Fibroblast of peridontal ligament (primary cell): ENCODE measurements at regions not wholly inside any gene's neighbourhood (a gene's known extent, or its start where the extent isn't known, plus 50 kb on each side); places are given as distances from the start of the nearest gene placed in this dataset.
"Not testable (repeated sequence)": the region's sequence is repeated elsewhere in the genome, so short reads cannot be mapped to it uniquely, and the experiment has no call there.

Experiments used
- DNase-seq: peaks from one replicate; pipeline ENCODE4 v3.0.0-alpha.2; 2010; ENCODE audit errors: extremely low read depth

DNA sequence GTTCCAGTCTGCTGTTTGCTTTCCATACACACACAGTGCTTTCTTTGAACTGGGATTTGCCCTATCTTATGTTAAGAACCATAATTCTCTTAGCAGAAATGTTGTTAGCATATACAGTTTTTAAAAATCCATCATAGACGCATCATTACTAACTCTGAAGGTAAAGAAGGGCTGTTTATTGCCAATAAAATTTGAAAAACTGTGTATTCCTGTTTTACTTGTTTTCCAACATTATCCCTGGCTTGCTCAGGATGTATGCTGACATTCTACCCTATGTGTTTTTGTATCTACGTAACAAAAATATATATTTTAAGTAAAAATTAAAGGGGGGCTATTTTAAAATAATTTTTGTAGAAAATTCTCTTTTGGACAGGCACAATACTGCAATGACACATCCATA is 857.2 kb downstream of the BRINP3 start:
- DNase-seq: no peak

DNA sequence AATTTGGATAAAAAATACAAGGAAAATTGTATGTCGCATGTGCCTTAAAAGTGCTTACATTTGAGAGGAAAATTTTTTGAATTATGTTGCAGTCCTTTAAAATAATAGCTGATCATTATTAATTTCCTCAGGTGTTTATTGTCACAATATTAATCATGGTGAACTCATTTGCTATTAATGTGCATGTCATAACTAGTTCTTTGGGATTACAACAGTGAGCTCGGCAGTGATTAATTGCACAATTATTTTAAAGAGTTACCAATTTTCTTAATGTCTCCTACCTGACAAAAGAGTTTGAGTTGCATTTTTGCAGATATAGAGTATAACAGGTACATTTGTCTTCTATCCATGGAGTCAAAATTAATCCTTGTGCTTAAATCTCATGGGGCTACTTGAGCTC is 854.3 kb downstream of the BRINP3 start:
- DNase-seq: no peak

DNA sequence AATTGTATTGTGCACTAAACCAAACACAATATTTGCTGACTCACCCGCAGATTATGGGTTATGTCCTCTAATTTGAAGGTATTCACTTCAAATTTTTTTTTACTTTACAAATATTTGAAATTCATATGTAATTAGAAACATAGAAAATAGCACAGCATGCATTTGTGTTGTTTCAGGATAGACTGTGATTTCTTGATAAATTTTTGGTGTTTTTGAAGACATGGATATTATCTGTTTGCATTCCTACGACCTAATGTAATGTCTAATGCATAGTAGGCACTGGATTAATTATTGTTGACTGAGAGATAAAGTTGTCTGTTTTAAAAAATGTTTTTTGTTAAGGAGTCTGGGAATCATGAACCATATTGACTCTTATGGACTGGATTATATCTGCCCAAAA is 850.2 kb downstream of the BRINP3 start:
- peak; percentile 15 for DNase-seq

DNA sequence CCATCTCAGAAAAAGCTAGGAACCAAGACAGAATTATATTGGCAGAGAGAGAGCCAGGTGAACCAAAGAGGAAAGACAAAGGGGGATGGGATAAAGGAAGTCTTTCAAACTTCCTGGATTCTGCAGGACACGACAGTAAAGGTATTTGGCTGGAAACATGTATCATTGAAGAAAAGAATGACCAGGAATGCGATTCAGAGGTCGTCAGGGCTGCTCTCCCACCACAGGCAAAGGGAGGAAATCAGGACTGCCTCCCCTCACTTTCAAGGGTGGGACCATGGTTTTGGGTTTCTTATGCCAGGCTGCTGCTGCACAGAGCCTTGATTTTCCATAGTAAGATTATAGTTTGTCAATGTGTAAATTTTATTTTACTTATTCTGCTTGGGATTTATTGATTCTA is 848.8 kb downstream of the BRINP3 start:
- DNase-seq: no peak

DNA sequence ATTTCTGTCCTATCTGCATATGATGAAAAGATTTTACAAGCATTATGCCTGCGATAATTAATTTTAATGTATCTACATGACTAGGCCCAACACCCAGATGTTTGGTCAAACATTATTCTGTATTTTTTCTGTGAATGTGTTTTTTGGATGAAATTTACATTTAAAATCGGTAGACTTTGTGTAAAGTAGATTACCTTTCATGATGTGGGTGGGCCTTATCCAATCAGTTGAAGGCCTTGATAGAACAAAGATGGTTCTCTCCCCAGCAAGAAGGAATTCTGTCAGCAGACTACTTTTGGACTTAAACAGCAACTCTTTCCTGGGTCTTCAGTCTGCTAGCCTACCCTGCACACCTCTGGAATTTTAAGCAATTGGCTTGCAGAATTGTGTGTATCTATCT is 844.0 kb downstream of the BRINP3 start:
- DNase-seq: no peak

DNA sequence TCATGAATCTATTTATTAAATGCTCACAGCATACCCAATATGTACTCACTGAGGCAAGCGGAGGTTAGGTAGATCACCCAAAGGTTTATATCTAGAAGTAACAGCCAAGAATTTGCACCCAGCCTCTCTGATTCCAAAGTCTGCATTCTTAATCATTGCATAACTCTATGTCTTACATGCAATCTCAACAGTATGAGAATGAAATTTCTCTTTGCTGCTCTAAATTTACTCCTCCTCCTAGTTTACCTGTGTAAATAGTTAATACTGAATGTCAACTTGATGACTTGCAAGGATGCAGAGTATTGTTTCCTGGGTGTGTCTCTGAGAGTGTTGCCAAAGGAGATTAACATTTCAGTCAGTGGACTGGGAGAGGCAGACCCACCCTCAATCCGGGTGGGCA is 840.6 kb downstream of the BRINP3 start:
- no peak for DNase-seq

DNA sequence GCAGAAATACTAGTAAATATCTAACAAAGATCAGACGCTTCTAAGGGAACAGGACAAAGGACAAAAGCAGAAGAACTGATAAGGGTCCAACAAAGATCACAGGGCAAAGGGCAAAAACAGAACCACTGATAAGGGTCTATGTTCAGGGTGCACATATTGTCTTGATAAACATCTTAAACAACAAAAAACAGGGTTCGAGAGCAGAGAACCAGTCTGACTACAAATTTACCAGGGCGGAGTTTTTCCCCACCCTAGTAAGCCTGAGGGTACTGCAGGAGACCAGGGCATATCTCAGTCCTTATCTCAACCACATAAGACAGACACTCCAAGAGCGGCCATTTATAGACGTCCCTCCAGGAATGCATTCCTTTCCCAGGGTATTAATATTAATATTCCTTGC is 833.5 kb downstream of the BRINP3 start:
- DNase-seq: not testable (repeated sequence)

DNA sequence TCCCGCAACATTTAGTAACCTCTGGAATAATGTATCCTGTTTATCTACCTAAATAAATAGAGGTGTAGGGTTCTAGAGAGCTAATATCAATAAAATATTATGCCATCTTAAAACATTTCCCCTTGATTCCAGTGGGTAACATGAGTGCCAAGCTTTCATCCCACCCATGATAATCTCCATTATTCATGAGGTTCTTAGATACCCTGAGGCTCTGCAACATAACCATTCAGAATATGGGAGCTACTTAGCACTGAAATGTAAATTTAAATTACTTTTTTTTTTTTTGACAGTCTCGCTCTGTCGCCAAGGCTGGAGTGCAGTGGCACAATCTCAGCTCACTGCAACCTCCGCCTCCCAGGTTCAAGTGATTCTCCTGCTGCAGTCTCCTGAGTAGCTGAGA is 832.7 kb downstream of the BRINP3 start:
- DNase-seq: no peak

DNA sequence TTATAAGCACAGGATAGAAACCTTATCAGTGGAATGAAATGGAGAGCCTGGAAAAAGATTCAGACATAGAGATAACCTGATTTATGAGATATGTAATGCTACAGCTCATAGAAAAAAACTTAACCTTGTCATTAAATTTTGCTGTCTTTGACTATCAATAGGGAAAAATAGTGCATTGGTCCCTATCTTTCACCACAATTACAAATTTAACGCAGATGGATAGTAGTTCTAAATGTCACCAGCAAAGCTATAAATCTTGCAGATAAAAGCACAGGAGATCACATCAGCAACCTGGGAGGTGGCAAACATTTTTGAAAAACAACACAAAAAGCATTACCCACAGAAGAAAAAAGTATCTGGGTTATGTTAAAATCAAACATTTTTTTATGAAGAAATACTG is 831.6 kb downstream of the BRINP3 start:
- DNase-seq: no peak

DNA sequence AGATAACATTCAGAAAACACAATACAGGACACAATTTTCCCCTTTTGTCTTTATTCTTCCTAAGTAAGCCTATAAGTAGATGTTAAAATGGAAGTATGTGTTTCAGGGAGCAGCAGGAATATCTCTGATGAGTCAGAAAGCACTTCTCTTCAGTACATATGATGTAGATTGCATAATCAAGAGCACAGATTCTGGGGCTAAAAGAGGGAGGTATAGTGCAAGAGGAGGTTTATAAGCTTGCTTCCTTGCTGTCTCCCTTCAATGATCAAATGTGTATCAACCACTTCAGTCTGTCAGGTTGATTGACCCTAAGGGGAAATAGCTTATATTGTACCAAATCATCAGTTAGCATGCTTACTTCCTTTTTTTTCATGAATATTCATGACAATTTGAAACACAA is 822.8 kb downstream of the BRINP3 start:
- peak; percentile 30 for DNase-seq

DNA sequence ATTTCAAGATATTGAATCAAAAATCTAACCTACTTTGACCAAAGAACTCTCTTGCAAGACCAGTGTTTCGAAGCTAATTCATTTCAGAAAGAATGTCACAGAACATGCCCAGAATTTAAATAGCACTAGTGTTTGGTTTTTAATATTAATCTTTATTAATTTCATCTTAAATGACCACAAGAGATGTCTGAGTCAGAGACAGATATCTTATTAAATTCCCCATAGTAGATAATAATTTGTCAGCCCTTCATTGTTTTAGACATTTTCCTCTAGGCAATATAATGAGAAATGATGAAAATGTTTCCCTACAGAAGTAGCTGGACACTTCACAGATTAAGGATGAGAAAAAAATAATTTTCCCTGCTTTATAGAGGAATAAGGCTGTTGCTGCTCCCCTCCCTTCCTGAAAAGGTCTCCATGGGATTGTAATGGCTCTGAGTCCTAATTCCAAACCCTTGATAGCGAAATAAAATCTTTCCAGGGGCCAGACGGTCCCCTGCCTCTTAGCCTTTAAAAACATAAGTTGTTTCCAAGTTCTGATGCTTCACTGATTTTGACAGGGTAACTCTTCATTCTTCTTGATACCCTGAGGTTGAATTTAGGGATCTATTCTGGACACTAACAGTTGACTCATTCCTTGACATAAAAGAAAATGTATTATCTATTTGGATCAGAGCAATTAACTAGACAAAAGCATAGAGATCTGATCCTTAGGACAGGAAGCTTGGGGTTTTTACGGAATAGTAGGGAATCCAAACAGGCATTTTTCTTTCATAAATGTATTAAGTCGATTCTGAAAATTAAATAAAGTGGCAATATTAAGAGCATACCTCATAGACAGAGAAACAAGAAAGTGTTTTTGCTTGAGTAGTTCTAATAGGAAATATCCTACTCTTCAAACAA is 820.8 kb downstream of the BRINP3 start:
- no peak for DNase-seq

DNA sequence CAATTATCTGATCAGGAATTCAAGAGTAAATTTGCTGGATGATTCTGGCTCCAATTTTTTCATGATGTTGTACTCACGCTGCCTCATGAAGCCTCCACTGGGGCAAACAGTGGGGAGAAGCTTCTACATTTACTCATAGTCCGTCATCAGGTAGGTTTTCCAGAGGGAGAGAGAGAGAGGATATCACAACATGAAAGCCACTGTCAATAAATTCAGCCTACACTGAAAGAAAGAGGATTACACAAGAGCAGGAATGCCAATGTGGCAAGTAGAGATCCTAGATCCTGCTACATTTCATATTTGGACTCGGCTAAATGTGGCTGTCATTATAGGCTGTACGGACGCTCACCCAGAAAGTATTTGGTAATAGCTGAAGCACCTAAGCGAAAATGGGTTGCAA is 819.9 kb downstream of the BRINP3 start:
- DNase-seq: peak; percentile 17

DNA sequence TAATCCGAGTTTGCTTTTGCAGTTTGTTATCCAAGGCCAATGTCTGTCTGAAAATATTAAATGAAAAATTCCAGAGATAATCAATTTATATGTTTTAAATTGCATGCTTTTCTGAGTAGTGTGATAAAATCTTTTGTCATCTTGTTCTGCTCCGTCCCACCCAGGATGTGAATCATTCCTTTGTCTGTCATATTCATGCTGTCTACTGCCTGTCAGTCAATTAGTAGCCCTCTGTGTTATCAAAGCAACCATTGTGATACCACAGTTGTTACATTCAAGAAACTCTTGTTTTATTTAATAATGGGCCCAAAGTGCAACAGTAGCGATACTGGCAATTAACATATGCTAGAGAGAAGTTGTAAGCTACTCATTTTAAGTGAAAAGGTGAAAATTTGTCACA is 819.3 kb downstream of the BRINP3 start:
- no peak for DNase-seq

DNA sequence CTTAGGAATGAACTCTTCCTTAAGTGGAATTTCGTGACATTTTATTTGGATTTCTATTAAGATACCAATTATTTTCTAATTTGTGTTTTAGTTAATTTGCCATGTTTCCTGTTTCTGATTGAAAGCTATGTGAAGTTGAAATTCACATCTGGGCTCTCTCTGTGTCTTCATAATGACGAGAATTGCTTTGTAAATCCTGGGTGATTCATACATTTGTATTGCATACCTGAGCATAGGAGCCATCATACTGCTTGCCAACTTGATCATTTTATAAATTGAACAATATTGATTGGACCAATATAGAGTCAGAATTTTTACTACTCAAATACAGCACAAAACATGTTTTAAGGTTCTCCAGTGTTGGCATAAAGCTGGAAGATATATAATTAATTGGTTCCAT is 817.9 kb downstream of the BRINP3 start:
- no peak for DNase-seq

DNA sequence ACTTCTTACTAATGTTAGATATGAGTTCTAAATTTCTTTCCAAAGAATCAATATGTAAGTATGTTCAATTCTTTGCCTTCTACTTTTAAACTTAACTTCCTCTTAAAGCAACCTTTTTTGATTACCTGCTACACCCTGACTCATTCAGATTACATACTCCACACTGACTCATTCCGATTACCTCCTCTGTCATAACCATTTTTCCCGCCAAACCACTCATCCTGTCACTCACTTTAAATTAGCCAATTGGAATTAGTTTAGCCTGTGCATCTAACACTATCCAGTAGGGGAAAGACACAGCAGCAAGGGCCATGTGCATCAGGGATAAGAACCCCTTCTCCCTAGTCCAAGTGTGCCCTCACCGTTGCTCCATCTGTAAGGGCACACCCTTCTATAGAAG is 815.5 kb downstream of the BRINP3 start:
- DNase-seq: no peak

DNA sequence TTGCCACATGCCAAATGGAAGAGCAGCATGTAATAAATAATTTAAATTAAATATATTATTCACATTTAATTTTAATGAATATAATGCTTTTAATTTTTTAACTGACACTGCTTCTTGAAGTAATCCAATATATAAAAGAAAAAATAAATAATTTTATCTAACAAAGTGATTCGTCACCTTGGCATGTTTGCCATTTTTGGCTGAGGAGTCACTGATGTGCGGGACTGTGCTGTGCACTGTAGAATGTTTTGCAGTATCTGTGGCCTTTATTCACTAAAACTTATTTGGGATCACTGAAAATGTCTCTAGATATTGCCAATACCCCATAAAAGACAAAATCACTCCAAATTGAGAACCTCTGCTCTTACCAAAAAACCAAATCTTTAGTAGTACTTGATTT is 807.8 kb downstream of the BRINP3 start:
- DNase-seq: peak; percentile 60

DNA sequence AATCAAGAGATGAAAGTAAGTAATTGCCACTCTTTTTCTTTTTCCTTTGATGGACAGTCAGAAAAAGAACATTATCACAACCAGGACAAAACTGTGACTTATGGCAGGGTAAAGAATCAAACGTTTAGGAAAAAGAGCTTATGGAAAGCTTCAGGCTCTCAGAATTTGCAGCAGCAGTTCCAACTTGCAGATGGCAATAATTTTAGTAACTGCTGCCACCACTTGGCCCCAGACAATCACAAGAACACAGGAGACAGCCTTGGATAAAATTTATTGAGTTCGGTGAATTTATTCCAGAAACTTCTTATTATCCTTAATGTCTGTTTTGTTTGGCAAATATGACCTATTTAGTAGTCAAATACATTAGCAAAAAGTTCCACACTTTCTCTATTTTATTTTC is 804.4 kb downstream of the BRINP3 start:
- DNase-seq: peak; percentile 20

DNA sequence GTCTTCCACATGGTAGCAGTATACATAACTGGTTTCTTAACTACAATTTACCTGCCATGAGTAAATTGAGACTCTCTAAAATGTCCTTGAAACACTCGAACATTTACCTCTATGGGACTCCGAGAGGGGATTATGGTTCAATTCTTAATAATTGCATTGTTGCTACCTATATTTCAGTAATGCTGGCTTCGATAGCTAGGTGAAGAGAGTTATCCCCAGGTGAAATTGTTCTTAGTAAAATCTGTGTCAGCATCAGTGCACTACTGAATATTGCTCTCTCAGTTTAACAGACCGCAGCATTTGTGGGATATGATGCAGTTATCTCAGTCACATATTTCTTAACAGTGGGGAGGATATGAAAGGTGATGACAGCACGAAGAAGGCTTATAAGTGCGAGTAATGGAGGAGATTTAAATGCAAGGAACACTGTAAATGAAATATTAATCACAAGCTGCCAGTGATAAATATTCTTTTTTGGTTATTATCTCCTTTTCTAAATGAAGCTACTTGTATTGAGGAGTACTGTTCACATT is 801.9 kb downstream of the BRINP3 start:
- no peak for DNase-seq

DNA sequence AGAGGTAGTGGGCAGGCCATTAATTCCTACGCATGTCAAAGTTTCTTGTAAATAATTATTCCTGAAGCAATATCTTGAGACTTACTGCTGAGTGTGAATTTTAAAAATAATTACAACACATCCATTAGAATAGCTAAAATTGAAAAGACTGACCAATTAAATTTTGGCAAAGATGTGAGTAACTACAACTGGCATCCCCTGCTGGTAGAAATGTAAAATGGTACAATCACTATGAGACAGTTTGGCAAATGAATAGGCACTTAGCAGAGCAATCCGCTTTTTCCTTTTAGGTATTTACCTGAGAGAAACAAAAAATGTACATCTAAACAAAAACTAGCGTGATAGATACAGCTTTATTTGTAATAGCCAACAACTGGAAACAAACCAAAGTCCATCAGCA is 798.9 kb downstream of the BRINP3 start:
- DNase-seq: no peak

DNA sequence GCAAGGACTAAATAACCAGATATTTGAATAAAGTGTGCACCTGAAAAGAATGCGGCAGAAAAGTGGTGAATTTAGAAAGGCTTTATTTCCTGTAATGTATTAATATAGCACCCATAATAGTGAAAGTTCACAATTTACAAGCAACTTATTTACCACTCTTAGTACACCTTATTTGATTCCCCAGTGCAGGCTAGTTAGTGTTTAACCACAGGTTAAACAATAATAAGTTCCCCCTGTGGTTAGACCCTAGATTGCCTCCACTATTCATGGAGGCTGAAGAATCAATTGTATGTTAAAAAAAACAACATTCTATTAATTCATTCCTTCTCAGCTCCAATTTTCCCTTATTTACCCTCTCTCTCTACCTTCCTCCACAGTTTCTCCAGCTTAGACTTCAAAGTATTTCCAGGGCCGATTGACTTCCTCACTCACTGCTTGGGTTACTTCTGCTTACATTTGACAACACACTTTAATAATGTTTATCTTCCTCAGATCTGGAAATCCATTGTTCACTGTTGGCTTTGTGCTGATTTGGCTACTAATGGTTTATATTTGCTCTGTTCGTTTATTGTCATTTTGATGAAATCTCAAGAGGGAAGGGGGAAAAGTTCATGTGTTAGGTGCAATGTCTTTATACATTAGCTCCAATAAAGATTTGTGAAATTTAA is 796.3 kb downstream of the BRINP3 start:
- no peak for DNase-seq

DNA sequence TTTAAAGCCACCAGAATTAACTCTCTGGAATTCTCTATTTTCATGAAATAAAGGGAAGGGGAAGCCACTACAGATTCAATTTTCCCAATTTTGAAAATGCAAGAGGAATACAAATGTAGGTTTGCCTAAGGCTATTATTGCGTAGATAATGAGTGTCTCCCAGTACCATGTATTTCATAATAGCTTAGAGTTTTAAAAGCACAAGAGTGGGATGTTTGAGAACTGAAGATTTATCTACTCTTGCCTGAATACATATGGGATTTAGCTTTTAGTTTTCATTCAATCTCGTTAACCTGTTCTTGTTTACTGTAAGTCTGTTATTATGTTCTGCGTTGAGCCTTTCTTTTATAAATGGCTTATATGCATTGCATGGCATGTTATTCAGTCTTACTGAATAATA is 795.1 kb downstream of the BRINP3 start:
- no peak for DNase-seq

DNA sequence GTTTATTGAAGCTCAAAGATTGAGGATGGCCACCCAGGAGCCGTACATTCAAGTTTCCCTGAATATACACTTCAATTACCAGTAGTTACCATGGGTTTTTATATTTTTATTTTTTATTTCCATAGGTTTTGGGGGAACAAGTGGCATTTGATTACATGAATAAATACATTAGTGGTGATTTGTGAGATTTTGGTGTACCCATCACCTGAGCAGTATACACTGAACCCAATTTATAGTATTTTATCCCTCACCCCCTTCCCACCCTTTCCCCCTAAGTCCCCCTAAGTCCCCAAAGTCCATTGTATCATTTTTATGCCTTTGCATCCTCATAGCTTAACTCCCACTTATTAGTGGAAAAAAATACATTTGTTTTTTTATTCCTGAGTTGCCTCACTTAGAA is 791.4 kb downstream of the BRINP3 start:
- DNase-seq: no peak

DNA sequence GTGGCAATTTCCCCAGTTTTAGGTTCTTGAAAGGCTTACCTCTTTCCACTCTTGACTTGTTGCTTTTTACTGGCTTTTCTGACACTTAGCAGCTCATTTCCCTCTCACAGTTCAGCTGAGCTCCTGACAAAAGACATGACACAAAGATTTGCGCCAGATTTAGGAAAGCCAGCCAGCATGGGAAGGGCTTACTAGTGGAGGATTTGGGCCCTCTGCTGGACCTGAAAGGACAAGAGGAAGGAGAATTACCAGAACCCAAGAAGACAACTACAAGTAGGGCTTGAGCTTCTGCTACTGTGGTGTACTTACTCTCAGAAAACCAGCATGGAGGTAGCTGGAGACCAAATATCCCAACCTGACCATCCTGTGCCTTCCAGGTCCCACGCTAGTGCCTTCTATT is 784.5 kb downstream of the BRINP3 start:
- peak; percentile 16 for DNase-seq
